GM18867 (cell line): ENCODE measurements at regions not wholly inside any gene's neighbourhood (a gene's known extent, or its start where the extent isn't known, plus 50 kb on each side); places are given as distances from the start of the nearest gene placed in this dataset.
"Not testable (repeated sequence)": the region's sequence is repeated elsewhere in the genome, so short reads cannot be mapped to it uniquely, and the experiment has no call there.

ENCODE experiments used
- ATAC-seq: cut with Tn5 transposase; IDR thresholded peaks from one replicate; pipeline ENCODE4 v1.9.1; 2021; ENCODE audit warnings: mild to moderate bottlenecking, moderate library complexity; ENCODE audit not compliant: unreplicated experiment

- ATAC-seq = no peak
These were observed 114.2 kb upstream of the NECTIN3 start for GRCh38 chr3:110957247-110958025.

GRCh38 chr3:110958313-110959147 lies 113.1 kb upstream of the NECTIN3 start:
- ATAC-seq = no peak

GRCh38 chr3:110965976-110966375 lies 105.6 kb upstream of the NECTIN3 start:
- ATAC-seq = no peak

GRCh38 chr3:110966966-110967663 lies 104.5 kb upstream of the NECTIN3 start:
- no peak for ATAC-seq

GRCh38 chr3:110968076-110968475 lies 103.5 kb upstream of the NECTIN3 start:
- ATAC-seq = no peak

- ATAC-seq = no peak
These were observed 102.1 kb upstream of the NECTIN3 start for GRCh38 chr3:110969229-110970211.

- ATAC-seq = no peak
These were observed 100.5 kb upstream of the NECTIN3 start for GRCh38 chr3:110971010-110971601.

GRCh38 chr3:110973263-110973895 lies 98.2 kb upstream of the NECTIN3 start:
- ATAC-seq = no peak

GRCh38 chr3:110974902-110975301 lies 96.7 kb upstream of the NECTIN3 start:
- ATAC-seq = no peak

GRCh38 chr3:110984456-110985250 lies 87.0 kb upstream of the NECTIN3 start:
- ATAC-seq = no peak

GRCh38 chr3:110989446-110989845 lies 82.2 kb upstream of the NECTIN3 start:
- ATAC-seq = no peak

GRCh38 chr3:110995461-110996231 lies 76.0 kb upstream of the NECTIN3 start:
- no peak for ATAC-seq

GRCh38 chr3:110998766-110999165 lies 72.8 kb upstream of the NECTIN3 start:
- not testable (repeated sequence) for ATAC-seq

GRCh38 chr3:111006485-111006884 lies 65.1 kb upstream of the NECTIN3 start:
- not testable (repeated sequence) for ATAC-seq

- no peak for ATAC-seq
These were observed 59.0 kb upstream of the NECTIN3 start for GRCh38 chr3:111012388-111013248.
